ENCODE measurements at regions not wholly inside any gene's neighbourhood (a gene's known extent, or its start where the extent isn't known, plus 50 kb on each side); places are given as distances from the start of the nearest gene placed in this dataset.

DNA sequence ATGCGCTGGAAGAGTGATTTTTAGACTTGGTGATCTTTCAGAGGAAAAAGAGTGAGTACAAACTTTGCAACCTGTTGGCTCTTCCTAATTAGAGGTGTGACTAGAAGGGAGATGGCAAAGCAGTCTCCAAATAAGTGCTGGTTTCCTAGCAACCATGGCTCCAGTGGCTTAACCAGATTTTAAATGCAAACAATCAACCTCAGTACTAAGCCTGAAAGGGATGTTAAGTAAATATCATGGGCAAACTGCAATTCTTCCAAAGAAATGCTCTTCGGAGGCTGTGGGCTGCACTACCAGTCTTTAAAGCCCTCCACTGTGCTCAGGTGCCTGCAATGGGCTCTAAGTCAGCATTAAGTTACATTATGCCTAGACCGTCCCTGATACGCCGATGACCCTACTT, 678.1 kb upstream of the CCDC54 start:
- H3K36me3 ChIP-seq (ENCODE audit: control insufficient read depth, insufficient read depth, low read length), result no peaks in the 10 kb centered on the region
- TF ChIP-seq CTCF (IDR thresholded peaks at IDR 0.05; ENCODE audit: insufficient read depth, low read depth, low read length), result no peak
- no peak overlapping the region for H3K4me3 ChIP-seq (ENCODE audit: low read depth, low read length)
- ChIA-PET CTCF (interaction anchor here (1.6 kb wide), 1 partner anchor 26 kb away, joined by 3 read pairs; no protein-coding TSS in a partner anchor), POLR2A (no interaction called here)
- H3K27me3 ChIP-seq (ENCODE audit: control insufficient read depth, insufficient read depth, low read length), result no peaks in the 10 kb centered on the region
- DNase-seq (ENCODE audit: low read depth), result no peak

GRCh38 chr3:106700981-106701380, 676.3 kb upstream of the CCDC54 start:
- no peak overlapping the region for H3K4me3 ChIP-seq (ENCODE audit: low read depth, low read length)
- no peaks in the 10 kb centered on the region for H3K36me3 ChIP-seq (ENCODE audit: control insufficient read depth, insufficient read depth, low read length)
- POLR2A ChIA-PET, result interaction anchor here (0.6 kb wide), 1 partner anchor 10 kb away, joined by 4 read pairs; no protein-coding TSS in a partner anchor
- DNase-seq (ENCODE audit: low read depth), result no peak
- CTCF ChIA-PET, result no interaction called here
- TF ChIP-seq CTCF (IDR thresholded peaks at IDR 0.05; ENCODE audit: insufficient read depth, low read depth, low read length), result no peak
- H3K27me3 ChIP-seq (ENCODE audit: control insufficient read depth, insufficient read depth, low read length), result no peaks in the 10 kb centered on the region

- CTCF ChIA-PET, result interaction anchor here (1.1 to 1.5 kb wide), 2 partner anchors 9 to 15 kb away, joined by 3 read pairs; no protein-coding TSS in a partner anchor
Observed at GRCh38 chr3:106703524-106703923, 673.7 kb upstream of the CCDC54 start.

GRCh38 chr3:106707347-106707746, 669.9 kb upstream of the CCDC54 start:
- H3K36me3 ChIP-seq (ENCODE audit: control insufficient read depth, insufficient read depth, low read length), result no peaks in the 10 kb centered on the region
- no peak for DNase-seq (ENCODE audit: low read depth)
- no peaks in the 10 kb centered on the region for H3K27me3 ChIP-seq (ENCODE audit: control insufficient read depth, insufficient read depth, low read length)
- CTCF ChIA-PET, result no interaction called here
- H3K4me3 ChIP-seq (ENCODE audit: low read depth, low read length), result no peak overlapping the region
- no peak for TF ChIP-seq CTCF (IDR thresholded peaks at IDR 0.05; ENCODE audit: insufficient read depth, low read depth, low read length)
- POLR2A ChIA-PET, result no interaction called here

More at GRCh38 chr3:106703524-106703923, 673.7 kb upstream of the CCDC54 start:
- no peak for DNase-seq (ENCODE audit: low read depth)
- TF ChIP-seq CTCF (IDR thresholded peaks at IDR 0.05; ENCODE audit: insufficient read depth, low read depth, low read length), result no peak
- H3K27me3 ChIP-seq (ENCODE audit: control insufficient read depth, insufficient read depth, low read length), result no peaks in the 10 kb centered on the region
- no peaks in the 10 kb centered on the region for H3K36me3 ChIP-seq (ENCODE audit: control insufficient read depth, insufficient read depth, low read length)
- POLR2A ChIA-PET, result no interaction called here
- H3K4me3 ChIP-seq (ENCODE audit: low read depth, low read length), result no peak overlapping the region

- ChIA-PET CTCF (no interaction called here), POLR2A (no interaction called here)
- no peak overlapping the region for H3K4me3 ChIP-seq (ENCODE audit: low read depth, low read length)
- no peaks in the 10 kb centered on the region for H3K27me3 ChIP-seq (ENCODE audit: control insufficient read depth, insufficient read depth, low read length)
- no peaks in the 10 kb centered on the region for H3K36me3 ChIP-seq (ENCODE audit: control insufficient read depth, insufficient read depth, low read length)
- TF ChIP-seq CTCF (IDR thresholded peaks at IDR 0.05; ENCODE audit: insufficient read depth, low read depth, low read length), result no peak
- DNase-seq (ENCODE audit: low read depth), result no peak
Observed at GRCh38 chr3:106710596-106710995, 666.6 kb upstream of the CCDC54 start.
